Neural progenitor cell (in vitro differentiated cells): ENCODE measurements at regions not wholly inside any gene's neighbourhood (a gene's known extent, or its start where the extent isn't known, plus 50 kb on each side); places are given as distances from the start of the nearest gene placed in this dataset.

Source experiments
- CTCF ChIP-seq: fragments of 200-600 bp; sonication (generic); IDR thresholded peaks from 2 replicates; pipeline ENCODE4 v1.5.1; 2017; ENCODE audit warnings: antibody characterized with exemption, mild to moderate bottlenecking
- EZH2 ChIP-seq: fragments of 200-600 bp; sonication (generic); IDR thresholded peaks from 2 replicates; pipeline ENCODE4 v1.6.1; 2017; ENCODE audit warnings: antibody characterized with exemption, mild to moderate bottlenecking, moderate library complexity
- EZH2phosphoT487 ChIP-seq: fragments of 200-600 bp; sonication (generic); IDR thresholded peaks from 2 replicates; pipeline ENCODE4 v1.6.1; 2017; ENCODE audit warnings: antibody characterized with exemption

- TF ChIP-seq EZH2, result no peak
- no peak for TF ChIP-seq CTCF
- no peak for TF ChIP-seq EZH2phosphoT487
These were observed 80.7 kb upstream of the WASF3 start for GRCh38 chr13:26476782-26477142.
